OCI-LY3 (cell line): ENCODE measurements at regions not wholly inside any gene's neighbourhood (a gene's known extent, or its start where the extent isn't known, plus 50 kb on each side); places are given as distances from the start of the nearest gene placed in this dataset.

Source experiments
- H2AFZ ChIP-seq: fragments of 200-600, 300-600 bp; shearing (Covaris generic); 2 replicates; pipeline ENCODE4 v1.6.0; 2014; ENCODE audit warnings: antibody characterized with exemption, low read depth, low read length
- H3K27ac ChIP-seq: fragments of 200-600, 300-600 bp; sonication (generic); 2 replicates; pipeline ENCODE4 v1.5.1; 2014; ENCODE audit warnings: mild to moderate bottlenecking, low read length, moderate library complexity, mixed read lengths
- H3K27me3 ChIP-seq: fragments of 200-600, 300-600 bp; sonication (generic); 2 replicates; pipeline ENCODE4 v1.6.1; 2014; ENCODE audit warnings: low read depth, low read length, mixed read lengths
- H3K36me3 ChIP-seq: fragments of 200-600, 300-600 bp; sonication (generic); replicated peaks from 2 replicates; pipeline ENCODE3; 2014; ENCODE audit warnings: low read depth, low read length, mixed read lengths
- H3K4me1 ChIP-seq: fragments of 300-600, 200-600 bp; sonication (generic); 2 replicates; pipeline ENCODE4 v1.6.1; 2014; ENCODE audit warnings: low read length, mixed read lengths
- H3K4me2 ChIP-seq: fragments of 200-600, 300-600 bp; sonication (generic); 2 replicates; pipeline ENCODE4 v1.6.1; 2014; ENCODE audit warnings: low read length, mixed read lengths
- H3K4me3 ChIP-seq: fragments of 300-600, 200-600 bp; sonication (generic); 2 replicates; pipeline ENCODE4 v1.5.1; 2014; ENCODE audit warnings: antibody characterized with exemption, mild to moderate bottlenecking, low read length, moderate library complexity
- H3K79me2 ChIP-seq: fragments of 300-600, 200-600 bp; shearing (Covaris generic); 2 replicates; pipeline ENCODE4 v1.6.1; 2014; ENCODE audit warnings: mild to moderate bottlenecking, low read length, mixed read lengths
- H3K9ac ChIP-seq: fragments of 300-600, 200-600 bp; shearing (Covaris generic); 2 replicates; pipeline ENCODE4 v1.6.0; 2014; ENCODE audit warnings: mild to moderate bottlenecking, low read length, moderate library complexity
- H3K9me3 ChIP-seq: fragments of 200-600, 300-600 bp; shearing (Covaris generic); 2 replicates; pipeline ENCODE4 v1.6.1; 2014; ENCODE audit warnings: low read length, mixed read lengths; ENCODE audit not compliant: insufficient read depth
- H4K20me1 ChIP-seq: fragments of 200-600, 300-600 bp; sonication (generic); 2 replicates; pipeline ENCODE4 v1.6.1; 2016; ENCODE audit warnings: low read length, mixed read lengths; ENCODE audit not compliant: insufficient read depth
- CTCF ChIP-seq: fragments of 200-600, 300-600 bp; sonication (generic); IDR thresholded peaks from 2 replicates; pipeline ENCODE4 v1.5.1; 2014; ENCODE audit warnings: antibody characterized with exemption, low read length, low read depth
- EZH2phosphoT487 ChIP-seq: fragments of 200-600 bp; shearing (Covaris generic); IDR thresholded peaks from 2 replicates; pipeline ENCODE4 v1.6.1; 2018; ENCODE audit warnings: antibody characterized with exemption, mixed run types, low read depth

- Histone ChIP-seq H3K4me2 (no peak overlapping the region), H3K4me3 (no peak overlapping the region), H3K27me3 (peaks cover 57% of the 10 kb centered on the region), H3K4me1 (peaks cover 25% of the 10 kb centered on the region), H3K36me3 (no peaks in the 10 kb centered on the region), H3K9ac (no peak overlapping the region), H4K20me1 (no peaks in the 10 kb centered on the region; the same call in 1 of the 2 replicates), H2AFZ (no peak overlapping the region), H3K9me3 (no peaks in the 10 kb centered on the region), H3K79me2 (no peaks in the 10 kb centered on the region), H3K27ac (no peak overlapping the region)
- no peak for TF ChIP-seq EZH2phosphoT487
- 0 out of 2 replicates have a peak, but pooled peaks have one; percentile 5 for TF ChIP-seq CTCF
Measured at GRCh38 chr7:155964543-155964942, 152.3 kb upstream of the SHH start.

- no peak overlapping the region for H3K4me3 ChIP-seq
- peaks cover 49% of the 10 kb centered on the region for H3K27me3 ChIP-seq
- H3K36me3 ChIP-seq: no peaks in the 10 kb centered on the region
- peaks cover 25% of the 10 kb centered on the region for H3K4me1 ChIP-seq
- TF ChIP-seq EZH2phosphoT487: no peak
- TF ChIP-seq CTCF: no peak
- H2AFZ ChIP-seq: no peak overlapping the region
- no peak overlapping the region for H3K4me2 ChIP-seq
- no peaks in the 10 kb centered on the region for H3K9me3 ChIP-seq
- no peak overlapping the region for H3K27ac ChIP-seq
- H4K20me1 ChIP-seq: no peaks in the 10 kb centered on the region; the same call in 1 of the 2 replicates
- no peaks in the 10 kb centered on the region for H3K79me2 ChIP-seq
- H3K9ac ChIP-seq: no peak overlapping the region
Measured at GRCh38 chr7:155963771-155964195, 151.5 kb upstream of the SHH start.

GRCh38 chr7:155963356-155963755 lies 151.1 kb upstream of the SHH start:
- H3K27me3 ChIP-seq: peaks cover 49% of the 10 kb centered on the region
- H3K36me3 ChIP-seq: no peaks in the 10 kb centered on the region
- no peaks in the 10 kb centered on the region for H3K79me2 ChIP-seq
- no peak overlapping the region for H2AFZ ChIP-seq
- H3K27ac ChIP-seq: no peak overlapping the region
- no peaks in the 10 kb centered on the region; the same call in 1 of the 2 replicates for H4K20me1 ChIP-seq
- H3K4me1 ChIP-seq: peaks cover 25% of the 10 kb centered on the region
- no peak overlapping the region for H3K4me3 ChIP-seq
- no peak overlapping the region for H3K4me2 ChIP-seq
- TF ChIP-seq EZH2phosphoT487: no peak
- TF ChIP-seq CTCF: no peak
- no peaks in the 10 kb centered on the region for H3K9me3 ChIP-seq
- H3K9ac ChIP-seq: no peak overlapping the region

- Histone ChIP-seq H3K27ac (no peak overlapping the region), H3K79me2 (no peaks in the 10 kb centered on the region), H2AFZ (no peak overlapping the region), H3K9ac (no peak overlapping the region), H3K36me3 (no peaks in the 10 kb centered on the region), H3K4me2 (peak overlapping the region; percentile 77; the same call in 1 of the 2 replicates), H3K4me3 (no peak overlapping the region), H4K20me1 (no peaks in the 10 kb centered on the region; the same call in 1 of the 2 replicates), H3K9me3 (no peaks in the 10 kb centered on the region), H3K4me1 (peaks cover 25% of the 10 kb centered on the region), H3K27me3 (peaks cover 49% of the 10 kb centered on the region)
- TF ChIP-seq EZH2phosphoT487 (no peak), CTCF (no peak)
Measured at GRCh38 chr7:155962968-155963300, 150.7 kb upstream of the SHH start.
